H1 (cell line): ENCODE measurements at regions not wholly inside any gene's neighbourhood (a gene's known extent, or its start where the extent isn't known, plus 50 kb on each side); places are given as distances from the start of the nearest gene placed in this dataset.

Source experiments
- CTCF ChIA-PET: fragments of 300-600 bp; sonication (Branson Sonifier 250); formaldehyde crosslinking; loops from one replicate; lab custom pipeline; 2021; ENCODE audit not compliant: partially characterized antibody; lab: Charles Lee
- POLR2A ChIA-PET: fragments of 300-600 bp; sonication (Branson Sonifier 250); formaldehyde crosslinking; loops from one replicate; lab custom pipeline; 2021; ENCODE audit warnings: inconsistent platforms; ENCODE audit not compliant: partially characterized antibody; lab: Charles Lee
- DNase-seq, 2 experiments: peaks; one replicate each; pipeline versions ENCODE4 v3.0.0 to v3.0.0-alpha.2; 2010 to 2022; ENCODE audit warnings: low spot score in 2 of 2, low read depth in 1 of 2, mixed read lengths in 1 of 2
- FAIRE-seq: peaks from 2 replicates; lab custom pipeline; 2011; peaks lifted over from hg19 to GRCh38; lab: Jason Lieb, UNC
- H2AFZ ChIP-seq: 2 replicates; pipeline ENCODE4 v1.8.1; 2012; ENCODE audit warnings: low read length, inconsistent platforms
- H2AK5ac ChIP-seq: 2 replicates; pipeline ENCODE4 v1.6.1; 2013; ENCODE audit warnings: low read depth, low read length
- H2BK120ac ChIP-seq: replicated peaks from 2 replicates; pipeline ENCODE3; 2013; ENCODE audit warnings: low read depth, low read length, inconsistent platforms
- H2BK12ac ChIP-seq: 2 replicates; pipeline ENCODE4 v1.6.1; 2013; ENCODE audit warnings: low read depth, low read length
- H2BK15ac ChIP-seq: 2 replicates; pipeline ENCODE4 v1.6.1; 2013; ENCODE audit warnings: low read length
- H2BK20ac ChIP-seq: 2 replicates; pipeline ENCODE4 v1.6.1; 2013; ENCODE audit warnings: low read length
- H2BK5ac ChIP-seq: 2 replicates; pipeline ENCODE4 v1.6.1; 2013; ENCODE audit warnings: low read depth, low read length
- H3K14ac ChIP-seq: 2 replicates; pipeline ENCODE4 v1.6.1; 2013; ENCODE audit warnings: inconsistent platforms; ENCODE audit not compliant: insufficient read length
- H3K18ac ChIP-seq: 2 replicates; pipeline ENCODE4 v1.6.1; 2013; ENCODE audit warnings: low read length; ENCODE audit errors: extremely low read depth
- H3K23ac ChIP-seq: 2 replicates; pipeline ENCODE4 v1.6.1; 2013; ENCODE audit warnings: inconsistent platforms; ENCODE audit not compliant: insufficient read length
- H3K23me2 ChIP-seq: 2 replicates; pipeline ENCODE4 v1.6.1; 2013; ENCODE audit warnings: low read depth, low read length
- H3K27ac ChIP-seq: 2 replicates; pipeline ENCODE4 v1.6.1; 2011; ENCODE audit warnings: low read depth, low read length, inconsistent platforms
- H3K27me3 ChIP-seq, 4 experiments: replicated peaks in 1 of 4; 1 replicate in 1 of 4; 2 replicates in 3 of 4; pipeline versions ENCODE4 v1.6.1 to v1.8.1; 2011 to 2013; ENCODE audit warnings: low read length in 3 of 4, mild to moderate bottlenecking in 3 of 4, inconsistent platforms in 2 of 4, mixed read lengths in 2 of 4, moderate library complexity in 1 of 4; ENCODE audit not compliant: control insufficient read depth in 3 of 4, insufficient read depth in 3 of 4; ENCODE audit errors: extremely low read depth in 1 of 4
- H3K36me3 ChIP-seq, 4 experiments: 2 replicates each; pipeline versions ENCODE4 v1.6.1 to v1.8.1; 2011 to 2013; ENCODE audit warnings: mild to moderate bottlenecking in 4 of 4, low read length in 3 of 4, moderate library complexity in 2 of 4, control low read depth in 1 of 4, inconsistent platforms in 1 of 4; ENCODE audit not compliant: insufficient read depth in 4 of 4, control insufficient read depth in 2 of 4
- H3K4ac ChIP-seq: replicated peaks from 2 replicates; pipeline ENCODE3; 2013; ENCODE audit warnings: low read length, low read depth, mixed read lengths, inconsistent platforms; ENCODE audit not compliant: insufficient read length
- H3K4me1 ChIP-seq, 4 experiments: replicated peaks in 1 of 4; 1 replicate in 1 of 4; 2 replicates in 3 of 4; pipeline versions ENCODE4 v1.6.1 to v1.8.1; 2011 to 2013; ENCODE audit warnings: low read length in 3 of 4, inconsistent platforms in 2 of 4, mixed read lengths in 1 of 4; ENCODE audit not compliant: insufficient read depth in 4 of 4, control insufficient read depth in 3 of 4
- H3K4me2 ChIP-seq, 2 experiments: 2 replicates each; pipeline versions ENCODE4 v1.6.1 to v1.8.1; 2011 to 2013; ENCODE audit warnings: low read depth in 2 of 2, low read length in 2 of 2, control low read depth in 1 of 2, inconsistent platforms in 1 of 2, mild to moderate bottlenecking in 1 of 2; ENCODE audit not compliant: insufficient read depth in 1 of 2
- H3K4me3 ChIP-seq, 4 experiments: fragments of 200-600, 300-600 bp in 1 of 4; sonication (generic), shearing (Covaris generic), sonication (Bioruptor Twin) in 1 of 4; 2 replicates each; pipeline versions ENCODE4 v1.5.1 to v1.8.1; 2011 to 2016; ENCODE audit warnings: low read length in 4 of 4, low read depth in 3 of 4, control low read depth in 2 of 4, inconsistent platforms in 2 of 4, mild to moderate bottlenecking in 2 of 4, mixed read lengths in 1 of 4, moderate library complexity in 1 of 4; ENCODE audit not compliant: insufficient read depth in 2 of 4; ENCODE audit errors: extremely low read depth in 1 of 4
- H3K56ac ChIP-seq: replicated peaks from 2 replicates; pipeline ENCODE3; 2013; ENCODE audit warnings: low read depth, mild to moderate bottlenecking, mixed read lengths, low read length, inconsistent platforms; ENCODE audit not compliant: insufficient read length
- H3K79me1 ChIP-seq: 2 replicates; pipeline ENCODE4 v1.6.1; 2013; ENCODE audit warnings: low read depth, low read length, control low read depth
- H3K79me2 ChIP-seq, 2 experiments: 2 replicates each; pipeline versions ENCODE4 v1.6.1 to v1.8.1; 2012 to 2013; ENCODE audit warnings: low read length in 2 of 2, mild to moderate bottlenecking in 2 of 2, inconsistent platforms in 1 of 2; ENCODE audit not compliant: insufficient read depth in 2 of 2, control insufficient read depth in 1 of 2
- H3K9ac ChIP-seq, 4 experiments: replicated peaks in 1 of 4; 1 replicate in 1 of 4; 2 replicates in 3 of 4; pipeline versions ENCODE4 v1.6.1 to v1.8.1; 2011 to 2013; ENCODE audit warnings: low read depth in 3 of 4, low read length in 3 of 4, control low read depth in 2 of 4, mild to moderate bottlenecking in 2 of 4, moderate library complexity in 2 of 4, inconsistent platforms in 1 of 4; ENCODE audit errors: extremely low read depth in 1 of 4
- H3K9me3 ChIP-seq, 2 experiments: 2 replicates each; pipeline versions ENCODE4 v1.6.1 to v1.8.1; 2012 to 2013; ENCODE audit warnings: mild to moderate bottlenecking in 2 of 2, moderate library complexity in 2 of 2, control low read depth in 1 of 2, inconsistent platforms in 1 of 2, low read depth in 1 of 2, low read length in 1 of 2, mixed read lengths in 1 of 2; ENCODE audit not compliant: insufficient read depth in 2 of 2
- H4K20me1 ChIP-seq, 2 experiments: replicated peaks in 1 of 2; 2 replicates each; pipeline versions ENCODE3 to v1.8.1; 2011 to 2013; ENCODE audit warnings: inconsistent platforms in 2 of 2, low read length in 2 of 2, mild to moderate bottlenecking in 1 of 2; ENCODE audit not compliant: insufficient read depth in 2 of 2, control insufficient read depth in 1 of 2
- H4K5ac ChIP-seq: 2 replicates; pipeline ENCODE4 v1.6.1; 2013; ENCODE audit warnings: low read length, low read depth, mixed read lengths, inconsistent platforms; ENCODE audit not compliant: insufficient read length
- H4K8ac ChIP-seq: 2 replicates; pipeline ENCODE4 v1.8.0; 2013; ENCODE audit warnings: mild to moderate bottlenecking, moderate library complexity, low read length, inconsistent platforms; ENCODE audit not compliant: insufficient read depth; ENCODE audit errors: extremely low read depth
- H4K91ac ChIP-seq: replicated peaks from 2 replicates; pipeline ENCODE3; 2013; ENCODE audit warnings: low read length, mixed read lengths, inconsistent platforms; ENCODE audit not compliant: insufficient read length
- BRCA1 ChIP-seq: IDR thresholded peaks from 2 replicates; pipeline ENCODE4 v1.6.1; 2012; ENCODE audit warnings: low read depth, low read length, improper control_type of control experiment
- CEBPB ChIP-seq: IDR thresholded peaks from 2 replicates; pipeline ENCODE4 v1.6.1; 2012; ENCODE audit warnings: low read depth, low read length
- FOSL1 ChIP-seq: IDR thresholded peaks from 2 replicates; pipeline ENCODE4 v1.6.1; 2011; ENCODE audit warnings: mild to moderate bottlenecking, low read depth, low read length, moderate library complexity; ENCODE audit not compliant: insufficient read depth
- KDM1A ChIP-seq: fragments of 200-600, 300-600 bp; sonication (generic); IDR thresholded peaks from 2 replicates; pipeline ENCODE4 v1.7.1; 2016; ENCODE audit warnings: mild to moderate bottlenecking, low read length, borderline replicate concordance
- POLR2AphosphoS5 ChIP-seq: IDR thresholded peaks from 2 replicates; pipeline ENCODE4 v1.6.1; 2011; ENCODE audit warnings: low read depth, low read length
- RXRA ChIP-seq: IDR thresholded peaks from 2 replicates; pipeline ENCODE4 v1.6.1; 2011; ENCODE audit warnings: low read depth, mild to moderate bottlenecking, low read length, moderate library complexity; ENCODE audit not compliant: insufficient read depth
- SRF ChIP-seq: IDR thresholded peaks from 2 replicates; pipeline ENCODE4 v1.6.1; 2011; ENCODE audit warnings: mild to moderate bottlenecking, low read depth, low read length, moderate library complexity
- ZNF274 ChIP-seq: IDR thresholded peaks from 2 replicates; pipeline ENCODE4 v1.7.0; 2012; ENCODE audit warnings: low read length, borderline replicate concordance; ENCODE audit errors: extremely low read depth
- WGBS, 2 experiments: shearing (Covaris generic) in 1 of 2; methylation state at CpG; one replicate each; pipeline versions ENCODE4 v1.1.6 to v1.1.7; 2013 to 2015; ENCODE audit warnings: low lambda C conversion rate in 2 of 2, mixed read lengths in 2 of 2, inconsistent platforms in 1 of 2, low coverage in 1 of 2, missing lambda C conversion rate in 1 of 2; ENCODE audit not compliant: insufficient replicate concordance in 2 of 2, insufficient coverage in 1 of 2, insufficient read length in 1 of 2; ENCODE audit errors: extremely low coverage in 1 of 2, missing lambda C conversion rate in 1 of 2; 5-methylcytosine and 5-hydroxymethylcytosine counted together

DNA sequence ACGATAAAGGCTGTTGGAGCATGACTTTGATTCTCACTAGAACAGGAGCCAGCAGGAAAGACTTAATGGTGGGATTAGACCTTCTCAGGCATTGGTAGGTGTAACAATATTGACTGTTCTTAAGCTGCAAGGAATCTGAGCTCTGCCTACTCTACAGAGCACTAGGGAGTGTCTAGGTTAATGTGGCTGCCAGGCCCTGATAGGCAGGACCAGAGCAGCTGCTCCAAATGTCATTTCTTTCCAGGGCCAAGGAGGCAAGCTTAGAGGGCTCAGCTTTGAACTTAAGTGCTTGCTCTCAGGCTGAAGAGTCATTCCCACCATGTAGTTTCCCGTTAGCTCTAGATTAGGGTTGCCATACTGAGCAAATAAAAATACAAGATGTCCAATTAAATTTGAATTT, 96.8 kb downstream of the RAB18 start:
- H3K36me3 ChIP-seq: no peaks in the 10 kb centered on the region
- POLR2A ChIA-PET: interaction anchor here (0.5 kb wide), 1 partner anchor 11 kb away, joined by 3 read pairs; no protein-coding TSS in a partner anchor
- WGBS, 2 experiments: 86% methylated on average over 2 of the region's 2 CpGs; no CpG with 5 or more reads in 1 of the 2 experiments

More for the DNA sequence above, 96.8 kb downstream of the RAB18 start:
- no peaks in the 10 kb centered on the region for H3K79me1 ChIP-seq
- no peak overlapping the region for H3K14ac ChIP-seq
- TF ChIP-seq ZNF274 (no peak), BRCA1 (no peak), FOSL1 (no peak), POLR2AphosphoS5 (no peak), CEBPB (no peak), KDM1A (no peak), SRF (no peak), RXRA (no peak)
- no peaks in the 10 kb centered on the region for H3K9me3 ChIP-seq
- no peaks in the 10 kb centered on the region for H3K23me2 ChIP-seq
- CTCF ChIA-PET: interaction anchor here (0.8 to 1.6 kb wide), 2 partner anchors 14 to 55 kb away, joined by 3 read pairs; no protein-coding TSS in a partner anchor
- no peaks in the 10 kb centered on the region for H3K27me3 ChIP-seq
- H2BK12ac ChIP-seq: no peak overlapping the region
- no peak overlapping the region for H3K56ac ChIP-seq
- H3K4me1 ChIP-seq: no peaks in the 10 kb centered on the region
- no peak overlapping the region for H3K23ac ChIP-seq
- H3K4me2 ChIP-seq: no peak overlapping the region
- H4K8ac ChIP-seq: no peak overlapping the region
- no peak overlapping the region for H2BK120ac ChIP-seq
- no peaks in the 10 kb centered on the region for H4K20me1 ChIP-seq
- H3K4ac ChIP-seq: no peak overlapping the region
- H4K91ac ChIP-seq: no peak overlapping the region
- H4K5ac ChIP-seq: no peak overlapping the region
- H2BK5ac ChIP-seq: no peak overlapping the region
- no peak overlapping the region for H3K18ac ChIP-seq
- no peak for FAIRE-seq
- H3K9ac ChIP-seq: no peak overlapping the region
- H2BK20ac ChIP-seq: no peak overlapping the region
- H2AFZ ChIP-seq: no peak overlapping the region
- DNase-seq: no peak
- no peak overlapping the region for H2AK5ac ChIP-seq
- no peak overlapping the region for H3K27ac ChIP-seq
- H2BK15ac ChIP-seq: no peak overlapping the region
- no peaks in the 10 kb centered on the region for H3K79me2 ChIP-seq
- no peak overlapping the region for H3K4me3 ChIP-seq
